Stimulated activated CD8-positive, alpha-beta memory T cell treated with anti-CD3 and anti-CD28 coated beads, Interleukin-12 subunit alpha, Interleukin-12 subunit beta, amount 100 ng/mL, for 1 hour (primary cell): ENCODE measurements at regions not wholly inside any gene's neighbourhood (a gene's known extent, or its start where the extent isn't known, plus 50 kb on each side); places are given as distances from the start of the nearest gene placed in this dataset.
"Not testable (repeated sequence)": the region's sequence is repeated elsewhere in the genome, so short reads cannot be mapped to it uniquely, and the experiment has no call there.

Experiments used
- DNase-seq: peaks from one replicate; pipeline ENCODE4 v3.0.0-alpha.2; 2020; ENCODE audit warnings: low read depth

GRCh38 chr17:26881195-26881594, 412.7 kb upstream of the WSB1 start:
- DNase-seq: not testable (repeated sequence)

GRCh38 chr17:26882097-26882761, 411.7 kb upstream of the WSB1 start:
- not testable (repeated sequence) for DNase-seq

DNA sequence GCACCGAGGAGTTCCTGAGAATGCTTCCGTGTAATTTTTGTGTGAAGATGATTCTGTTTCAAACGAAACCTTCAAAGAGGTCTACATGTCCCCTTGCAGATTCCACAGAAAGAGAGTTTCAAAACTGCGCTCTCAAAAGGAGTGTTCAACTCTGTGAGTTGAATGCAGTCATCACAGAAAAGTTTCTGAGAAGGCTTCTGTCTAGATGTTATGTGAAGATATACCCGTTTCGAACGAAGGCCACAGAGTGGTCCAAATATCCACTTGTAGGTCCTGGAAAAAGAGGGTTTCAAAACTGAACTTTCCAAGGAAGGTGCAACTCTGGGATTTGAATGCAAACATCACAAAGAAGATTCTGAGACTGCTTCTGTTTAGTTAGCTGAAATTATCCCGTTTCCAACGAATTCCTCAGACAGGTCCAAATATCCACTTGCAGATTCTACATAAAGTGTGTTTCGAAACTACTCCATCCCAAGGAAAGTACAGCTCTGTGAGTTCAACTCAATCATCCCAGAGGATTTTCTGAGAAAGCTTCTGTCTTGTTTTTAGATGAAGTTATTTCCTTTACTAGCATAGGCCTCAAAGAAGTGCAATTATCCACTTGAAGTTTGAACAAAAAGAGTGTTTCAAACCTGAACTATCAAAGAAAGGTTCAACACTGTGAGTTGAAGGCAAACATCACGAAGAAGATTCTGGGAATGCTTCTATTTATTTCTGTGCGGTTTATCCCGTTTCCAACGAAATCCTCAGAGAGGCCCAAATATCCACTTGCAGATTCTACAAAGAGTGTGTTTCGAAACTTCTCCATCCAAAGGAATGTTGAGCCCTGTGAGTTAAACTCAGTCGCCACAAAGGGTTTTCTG, 409.8 kb upstream of the WSB1 start:
- not testable (repeated sequence) for DNase-seq

DNA sequence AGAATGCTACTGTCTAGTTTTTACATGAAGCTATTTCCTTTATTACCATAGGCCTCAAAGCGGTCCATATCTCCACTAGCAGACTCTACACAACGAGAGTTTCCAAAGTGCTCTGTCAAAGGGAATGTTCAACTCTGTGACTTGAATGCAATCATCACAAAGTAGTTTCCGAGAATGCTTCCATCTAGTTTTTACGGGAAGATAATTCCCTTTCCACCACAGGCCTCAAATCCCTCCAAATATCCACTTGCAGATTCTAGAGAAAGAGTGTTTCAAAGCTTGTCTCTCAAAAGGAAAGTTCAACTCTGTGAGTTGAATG, 409.2 kb upstream of the WSB1 start:
- not testable (repeated sequence) for DNase-seq

GRCh38 chr17:26885244-26885970, 408.5 kb upstream of the WSB1 start:
- DNase-seq: peak; percentile 0
